ENCODE measurements at regions not wholly inside any gene's neighbourhood (a gene's known extent, or its start where the extent isn't known, plus 50 kb on each side); places are given as distances from the start of the nearest gene placed in this dataset.

DNA sequence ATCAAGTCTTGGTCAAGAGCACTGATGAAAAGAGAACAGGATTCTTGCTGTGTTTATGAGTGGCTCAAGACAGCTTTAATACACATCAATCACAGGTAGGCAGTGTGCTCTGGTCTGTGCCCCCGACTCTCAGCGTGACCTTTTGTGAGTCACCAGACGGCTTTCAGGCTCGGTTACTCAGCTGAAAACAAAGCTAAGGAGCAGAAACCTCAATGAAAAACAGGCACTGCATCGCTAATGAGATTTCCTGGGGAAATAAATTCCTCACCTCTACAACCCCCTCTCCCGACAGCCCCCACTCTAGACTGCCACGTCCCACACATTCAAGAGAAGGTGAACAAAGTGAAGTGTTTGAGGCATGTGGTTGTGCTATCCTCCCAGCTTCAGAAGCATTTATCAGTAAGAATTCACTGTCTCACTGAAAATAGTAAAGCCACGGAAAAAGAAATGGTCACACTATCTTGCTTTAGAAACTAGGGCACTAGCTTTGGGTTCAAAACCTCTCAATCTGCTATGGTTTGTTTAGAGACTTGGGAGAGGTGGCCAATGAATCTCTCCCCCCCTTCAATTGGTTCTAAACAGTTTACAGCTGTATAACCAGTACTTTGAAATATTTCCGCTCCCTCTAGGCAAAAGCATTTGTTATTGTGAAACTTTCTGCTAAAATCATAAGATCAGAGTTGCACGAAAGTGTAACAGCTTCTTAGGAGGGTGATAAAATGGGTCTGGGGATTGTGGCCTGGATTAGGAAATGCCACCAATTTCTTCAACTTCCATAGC is 199.5 kb upstream of the PMFBP1 start:
- H3K27ac ChIP-seq = no peak overlapping the region
- H3K4me1 ChIP-seq (replicated peaks) = no peaks in the 10 kb centered on the region
- TF ChIP-seq, protein P1, sequence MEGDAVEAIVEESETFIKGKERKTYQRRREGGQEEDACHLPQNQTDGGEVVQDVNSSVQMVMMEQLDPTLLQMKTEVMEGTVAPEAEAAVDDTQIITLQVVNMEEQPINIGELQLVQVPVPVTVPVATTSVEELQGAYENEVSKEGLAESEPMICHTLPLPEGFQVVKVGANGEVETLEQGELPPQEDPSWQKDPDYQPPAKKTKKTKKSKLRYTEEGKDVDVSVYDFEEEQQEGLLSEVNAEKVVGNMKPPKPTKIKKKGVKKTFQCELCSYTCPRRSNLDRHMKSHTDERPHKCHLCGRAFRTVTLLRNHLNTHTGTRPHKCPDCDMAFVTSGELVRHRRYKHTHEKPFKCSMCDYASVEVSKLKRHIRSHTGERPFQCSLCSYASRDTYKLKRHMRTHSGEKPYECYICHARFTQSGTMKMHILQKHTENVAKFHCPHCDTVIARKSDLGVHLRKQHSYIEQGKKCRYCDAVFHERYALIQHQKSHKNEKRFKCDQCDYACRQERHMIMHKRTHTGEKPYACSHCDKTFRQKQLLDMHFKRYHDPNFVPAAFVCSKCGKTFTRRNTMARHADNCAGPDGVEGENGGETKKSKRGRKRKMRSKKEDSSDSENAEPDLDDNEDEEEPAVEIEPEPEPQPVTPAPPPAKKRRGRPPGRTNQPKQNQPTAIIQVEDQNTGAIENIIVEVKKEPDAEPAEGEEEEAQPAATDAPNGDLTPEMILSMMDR (IDR thresholded peaks at IDR 0.05) = no peak
- TF ChIP-seq POLR2A (IDR thresholded peaks at IDR 0.05) = no peak
- no peak for TF ChIP-seq POLR2AphosphoS5 (IDR thresholded peaks at IDR 0.05)
- no peaks in the 10 kb centered on the region for H3K36me3 ChIP-seq
- H3K4me3 ChIP-seq = no peak overlapping the region
- WGBS = 56% methylated on average over 10 of the region's 10 CpGs
- no peaks in the 10 kb centered on the region for H3K9me3 ChIP-seq
- no peak for DNase-seq (ENCODE audit: low spot score)
- intact Hi-C loops (cut with DNase I) = no loop called here
- H3K27me3 ChIP-seq (replicated peaks; ENCODE audit: insufficient read depth) = no peaks in the 10 kb centered on the region

DNA sequence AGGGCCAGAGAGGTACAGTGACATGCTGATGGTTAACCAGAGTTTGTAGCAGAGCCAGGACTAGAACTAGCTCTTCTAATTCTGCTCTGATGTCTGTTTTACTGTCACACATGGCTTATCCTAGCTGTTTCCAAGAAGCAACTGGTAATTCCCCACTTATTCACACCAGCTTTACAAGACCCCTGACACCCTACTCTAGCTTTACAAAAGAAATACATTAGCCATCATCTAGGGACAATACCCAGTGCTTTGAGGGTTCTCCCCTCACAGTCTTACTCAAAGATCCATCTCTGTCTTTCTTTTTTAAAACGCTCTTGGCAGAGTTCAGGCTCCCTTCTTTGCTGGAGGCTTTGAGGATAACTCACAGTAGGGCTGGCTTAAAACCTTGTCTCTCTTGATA is 197.3 kb upstream of the PMFBP1 start:
- TF ChIP-seq POLR2A (IDR thresholded peaks at IDR 0.05) (no peak), POLR2AphosphoS5 (IDR thresholded peaks at IDR 0.05) (no peak)
- TF ChIP-seq, protein P1 (IDR thresholded peaks at IDR 0.05) = no peak
- no peak for DNase-seq (ENCODE audit: low spot score)
- Histone ChIP-seq H3K9me3 (no peaks in the 10 kb centered on the region), H3K4me1 (replicated peaks) (no peaks in the 10 kb centered on the region), H3K36me3 (no peaks in the 10 kb centered on the region), H3K27me3 (replicated peaks; ENCODE audit: insufficient read depth) (no peaks in the 10 kb centered on the region), H3K27ac (no peak overlapping the region), H3K4me3 (no peak overlapping the region)
- 70% methylated on average over 1 of the region's 1 CpG for WGBS
- intact Hi-C loops (cut with DNase I) = no loop called here

DNA sequence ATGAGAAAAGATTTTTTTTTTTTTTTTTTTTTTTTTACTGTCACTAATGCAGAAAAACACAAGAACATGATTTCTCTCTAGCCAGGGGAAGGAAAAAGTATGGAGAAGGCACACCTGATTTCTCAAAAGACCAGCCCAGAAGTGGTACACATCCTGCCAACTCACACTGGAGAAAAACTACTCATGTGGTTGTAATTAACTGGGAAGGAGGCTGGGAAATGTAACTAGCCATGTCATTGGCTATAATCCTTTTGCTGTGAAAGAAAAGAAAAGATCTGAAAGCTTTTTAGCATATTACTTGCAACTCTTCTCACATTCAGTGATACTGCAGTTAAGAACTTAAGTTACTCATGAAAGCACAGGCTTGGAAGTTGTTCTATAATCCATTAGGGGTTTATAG is 195.9 kb upstream of the PMFBP1 start:
- Histone ChIP-seq H3K4me1 (replicated peaks) (no peaks in the 10 kb centered on the region), H3K9me3 (no peaks in the 10 kb centered on the region), H3K27ac (no peak overlapping the region), H3K4me3 (no peak overlapping the region), H3K27me3 (replicated peaks; ENCODE audit: insufficient read depth) (no peaks in the 10 kb centered on the region), H3K36me3 (no peaks in the 10 kb centered on the region)
- intact Hi-C loops (cut with DNase I) = no loop called here
- TF ChIP-seq POLR2AphosphoS5 (IDR thresholded peaks at IDR 0.05) (no peak), POLR2A (IDR thresholded peaks at IDR 0.05) (no peak)
- TF ChIP-seq, protein P1 (IDR thresholded peaks at IDR 0.05) = no peak
- DNase-seq (ENCODE audit: low spot score) = no peak

DNA sequence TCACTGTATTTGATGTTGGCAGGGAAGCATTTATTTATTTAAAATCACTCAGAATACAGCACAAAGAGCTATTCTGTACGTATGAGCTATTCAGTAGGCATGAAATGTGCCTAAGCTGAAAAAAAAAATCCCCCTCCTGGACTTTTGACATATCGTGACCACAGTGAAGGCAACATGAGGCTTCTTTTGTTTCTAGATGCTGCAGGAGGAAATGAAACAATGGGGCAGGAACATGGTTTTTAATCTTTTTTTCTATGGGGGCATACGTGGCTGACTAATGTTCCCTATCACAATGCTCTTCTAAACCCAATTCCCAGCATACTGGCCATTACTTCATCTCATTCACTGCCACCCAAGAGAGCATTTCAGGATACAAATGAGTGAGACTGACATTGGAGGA is 191.0 kb upstream of the PMFBP1 start:
- Histone ChIP-seq H3K4me3 (no peak overlapping the region), H3K27me3 (replicated peaks; ENCODE audit: insufficient read depth) (no peaks in the 10 kb centered on the region), H3K36me3 (no peaks in the 10 kb centered on the region), H3K4me1 (replicated peaks) (no peaks in the 10 kb centered on the region), H3K9me3 (no peaks in the 10 kb centered on the region), H3K27ac (no peak overlapping the region)
- intact Hi-C loops (cut with DNase I) = no loop called here
- TF ChIP-seq POLR2A (IDR thresholded peaks at IDR 0.05) (no peak), POLR2AphosphoS5 (IDR thresholded peaks at IDR 0.05) (no peak)
- TF ChIP-seq, protein P1 (IDR thresholded peaks at IDR 0.05) = no peak
- DNase-seq (ENCODE audit: low spot score) = no peak
- WGBS = 56% methylated on average over 3 of the region's 3 CpGs

DNA sequence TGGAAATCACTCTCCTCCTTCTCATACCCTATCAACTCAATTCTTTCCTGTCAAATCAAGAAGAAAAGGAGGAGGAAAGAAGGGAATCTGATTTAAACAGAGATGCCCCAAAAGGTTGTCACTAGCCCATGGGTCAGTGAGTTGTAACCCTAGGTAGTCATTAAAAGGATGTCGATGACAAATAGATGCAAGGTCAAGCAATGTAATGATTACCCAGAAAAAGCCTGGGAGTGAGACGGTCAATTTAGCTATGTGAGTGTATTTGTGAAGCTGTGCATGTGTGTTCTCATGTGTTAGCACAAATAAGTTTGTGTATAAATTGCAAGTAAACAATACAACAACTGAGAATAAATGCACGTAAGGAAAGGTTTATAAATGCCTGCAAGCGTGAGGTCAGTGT is 190.5 kb upstream of the PMFBP1 start:
- WGBS = 80% methylated on average over 4 of the region's 4 CpGs
- H3K4me3 ChIP-seq = no peak overlapping the region
- no peak overlapping the region for H3K27ac ChIP-seq
- H3K27me3 ChIP-seq (replicated peaks; ENCODE audit: insufficient read depth) = no peaks in the 10 kb centered on the region
- TF ChIP-seq, protein P1 (IDR thresholded peaks at IDR 0.05) = no peak
- TF ChIP-seq POLR2A (IDR thresholded peaks at IDR 0.05) (no peak), POLR2AphosphoS5 (IDR thresholded peaks at IDR 0.05) (no peak)
- no peaks in the 10 kb centered on the region for H3K9me3 ChIP-seq
- H3K4me1 ChIP-seq (replicated peaks) = no peaks in the 10 kb centered on the region
- intact Hi-C loops (cut with DNase I) = no loop called here
- H3K36me3 ChIP-seq = no peaks in the 10 kb centered on the region
- DNase-seq (ENCODE audit: low spot score) = no peak
